ENCODE measurements at regions not wholly inside any gene's neighbourhood (a gene's known extent, or its start where the extent isn't known, plus 50 kb on each side); places are given as distances from the start of the nearest gene placed in this dataset.

- TF ChIP-seq CTCF (IDR thresholded peaks at IDR 0.05) (no peak), POLR2A (IDR thresholded peaks at IDR 0.05) (no peak), POLR2AphosphoS5 (IDR thresholded peaks at IDR 0.05) (no peak)
Measured at GRCh38 chr11:42075180-42075579, 615.7 kb upstream of the LRRC4C start.

Measured in transverse colon (tissue), 4 donors.